ENCODE measurements at regions not wholly inside any gene's neighbourhood (a gene's known extent, or its start where the extent isn't known, plus 50 kb on each side); places are given as distances from the start of the nearest gene placed in this dataset.
"Not testable (repeated sequence)": the region's sequence is repeated elsewhere in the genome, so short reads cannot be mapped to it uniquely, and the experiment has no call there.

GRCh38 chr16:63530208-63530607 is 1494.0 kb upstream of the CDH8 start:
- no peak for DNase-seq (ENCODE audit: low read depth, low spot score)

GRCh38 chr16:63527404-63527803 is 1491.2 kb upstream of the CDH8 start:
- no peak for DNase-seq (ENCODE audit: low read depth, low spot score)

GRCh38 chr16:63516394-63516793 is 1480.2 kb upstream of the CDH8 start:
- no peak for DNase-seq (ENCODE audit: low read depth, low spot score)

- no peak for DNase-seq (ENCODE audit: low read depth, low spot score)
Observed at GRCh38 chr16:63512910-63513309, 1476.7 kb upstream of the CDH8 start.

GRCh38 chr16:63497408-63497807 is 1461.2 kb upstream of the CDH8 start:
- DNase-seq (ENCODE audit: low read depth, low spot score) = no peak

GRCh38 chr16:63496282-63496681 is 1460.0 kb upstream of the CDH8 start:
- no peak for DNase-seq (ENCODE audit: low read depth, low spot score)

GRCh38 chr16:63488955-63489354 is 1452.7 kb upstream of the CDH8 start:
- no peak for DNase-seq (ENCODE audit: low read depth, low spot score)

GRCh38 chr16:63481060-63481459 is 1444.8 kb upstream of the CDH8 start:
- DNase-seq (ENCODE audit: low read depth, low spot score) = no peak

GRCh38 chr16:63473725-63474124 is 1437.5 kb upstream of the CDH8 start:
- no peak for DNase-seq (ENCODE audit: low read depth, low spot score)

GRCh38 chr16:63467513-63467912 is 1431.3 kb upstream of the CDH8 start:
- DNase-seq (ENCODE audit: low read depth, low spot score) = no peak

- no peak for DNase-seq (ENCODE audit: low read depth, low spot score)
Observed at GRCh38 chr16:63462316-63462715, 1426.1 kb upstream of the CDH8 start.

GRCh38 chr16:63461248-63461841 is 1425.1 kb upstream of the CDH8 start:
- DNase-seq (ENCODE audit: low read depth, low spot score) = peak; percentile 13

GRCh38 chr16:63458846-63459245 is 1422.6 kb upstream of the CDH8 start:
- no peak for DNase-seq (ENCODE audit: low read depth, low spot score)

- no peak for DNase-seq (ENCODE audit: low read depth, low spot score)
Observed at GRCh38 chr16:63457869-63458268, 1421.6 kb upstream of the CDH8 start.

GRCh38 chr16:63453261-63453660 is 1417.0 kb upstream of the CDH8 start:
- no peak for DNase-seq (ENCODE audit: low read depth, low spot score)

GRCh38 chr16:63447121-63447520 is 1410.9 kb upstream of the CDH8 start:
- DNase-seq (ENCODE audit: low read depth, low spot score) = no peak

- DNase-seq (ENCODE audit: low read depth, low spot score) = no peak
Observed at GRCh38 chr16:63442246-63442645, 1406.0 kb upstream of the CDH8 start.

- DNase-seq (ENCODE audit: low read depth, low spot score) = peak; percentile 5
Observed at GRCh38 chr16:63426275-63426870, 1390.1 kb upstream of the CDH8 start.

- DNase-seq (ENCODE audit: low read depth, low spot score) = no peak
Observed at GRCh38 chr16:63422715-63423114, 1386.5 kb upstream of the CDH8 start.

GRCh38 chr16:63416712-63417111 is 1380.5 kb upstream of the CDH8 start:
- no peak for DNase-seq (ENCODE audit: low read depth, low spot score)

GRCh38 chr16:63415014-63415413 is 1378.8 kb upstream of the CDH8 start:
- DNase-seq (ENCODE audit: low read depth, low spot score) = no peak

- DNase-seq (ENCODE audit: low read depth, low spot score) = no peak
Observed at GRCh38 chr16:63410594-63410993, 1374.4 kb upstream of the CDH8 start.

GRCh38 chr16:63403792-63404191 is 1367.6 kb upstream of the CDH8 start:
- no peak for DNase-seq (ENCODE audit: low read depth, low spot score)

GRCh38 chr16:63388277-63388676 is 1352.0 kb upstream of the CDH8 start:
- DNase-seq (ENCODE audit: low read depth, low spot score) = not testable (repeated sequence)

Measured in brain pericyte (primary cell).